Mammary epithelial cell (primary cell): ENCODE measurements at regions not wholly inside any gene's neighbourhood (a gene's known extent, or its start where the extent isn't known, plus 50 kb on each side); places are given as distances from the start of the nearest gene placed in this dataset.

Experiments
- EZH2 ChIP-seq: IDR thresholded peaks from 2 replicates; pipeline ENCODE4 v1.6.1; 2012; ENCODE audit warnings: low read length, inconsistent platforms, borderline replicate concordance
- TF ChIP-seq, protein P1 (sequence below), 2 donors: IDR thresholded peaks in 1 of 2; conservative IDR thresholded peaks in 1 of 2; 2 replicates each; pipeline ENCODE4 v1.5.1; 2011 to 2012; ENCODE audit warnings: inconsistent platforms in 2 of 2, low read length in 2 of 2, mild to moderate bottlenecking in 2 of 2, control low read depth in 1 of 2, low read depth in 1 of 2; ENCODE audit not compliant: insufficient read depth in 1 of 2; ENCODE audit errors: extremely low read depth in 1 of 2

DNA sequence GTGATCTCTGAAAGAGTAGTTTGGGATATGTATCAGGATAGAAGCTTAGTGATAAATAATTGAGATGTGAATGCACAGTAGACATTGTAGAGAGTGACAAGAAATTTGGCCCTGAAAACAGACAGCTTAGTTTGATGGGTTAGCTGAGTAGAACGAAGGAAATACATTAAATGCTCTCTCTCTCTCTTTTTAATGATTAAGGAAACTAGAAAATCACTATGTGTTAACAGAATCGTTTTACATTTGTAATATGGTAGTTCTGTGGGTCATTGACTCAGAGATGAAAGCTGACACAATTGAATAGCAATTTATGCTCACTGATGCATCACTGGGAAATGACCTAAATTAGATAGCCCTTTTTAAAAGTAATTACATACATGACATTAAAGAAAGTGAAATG is 739.8 kb upstream of the PTPRD start:
- TF ChIP-seq, protein P1, sequence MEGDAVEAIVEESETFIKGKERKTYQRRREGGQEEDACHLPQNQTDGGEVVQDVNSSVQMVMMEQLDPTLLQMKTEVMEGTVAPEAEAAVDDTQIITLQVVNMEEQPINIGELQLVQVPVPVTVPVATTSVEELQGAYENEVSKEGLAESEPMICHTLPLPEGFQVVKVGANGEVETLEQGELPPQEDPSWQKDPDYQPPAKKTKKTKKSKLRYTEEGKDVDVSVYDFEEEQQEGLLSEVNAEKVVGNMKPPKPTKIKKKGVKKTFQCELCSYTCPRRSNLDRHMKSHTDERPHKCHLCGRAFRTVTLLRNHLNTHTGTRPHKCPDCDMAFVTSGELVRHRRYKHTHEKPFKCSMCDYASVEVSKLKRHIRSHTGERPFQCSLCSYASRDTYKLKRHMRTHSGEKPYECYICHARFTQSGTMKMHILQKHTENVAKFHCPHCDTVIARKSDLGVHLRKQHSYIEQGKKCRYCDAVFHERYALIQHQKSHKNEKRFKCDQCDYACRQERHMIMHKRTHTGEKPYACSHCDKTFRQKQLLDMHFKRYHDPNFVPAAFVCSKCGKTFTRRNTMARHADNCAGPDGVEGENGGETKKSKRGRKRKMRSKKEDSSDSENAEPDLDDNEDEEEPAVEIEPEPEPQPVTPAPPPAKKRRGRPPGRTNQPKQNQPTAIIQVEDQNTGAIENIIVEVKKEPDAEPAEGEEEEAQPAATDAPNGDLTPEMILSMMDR (conservative IDR thresholded peaks at IDR 0.05 in 1 of 2, IDR thresholded peaks at IDR 0.05 in 1 of 2; ENCODE audit: extremely low read depth in 1 of 2, insufficient read depth in 1 of 2, low read depth in 1 of 2, low read length in 2 of 2), result no peak
- no peak for TF ChIP-seq EZH2
